HCT116 (cell line): ENCODE measurements at regions not wholly inside any gene's neighbourhood (a gene's known extent, or its start where the extent isn't known, plus 50 kb on each side); places are given as distances from the start of the nearest gene placed in this dataset.

Source experiments
- ATAC-seq: fragments of 200-7000 bp; cut with Tn5 transposase; 2 replicates; pipeline ENCODE4 v1.9.1; 2020; ENCODE audit warnings: mild to moderate bottlenecking, moderate library complexity
- BruUV-seq: library from RNA; stranded (reverse); fragments of 400-500 nt; replicated peaks from 2 replicates; lab custom pipeline; 2021; lab: Mats Ljungman, UMichigan
- CTCF ChIA-PET: fragments of 300-600 bp; sonication (Branson Sonifier 250); formaldehyde crosslinking; loops from one replicate; lab custom pipeline; 2021; ENCODE audit warnings: antibody characterized with exemption; lab: Charles Lee
- POLR2A ChIA-PET: fragments of 300-600, 350-600 bp; sonication (Branson Sonifier 250); formaldehyde crosslinking; loops from one replicate; lab custom pipeline; 2021; ENCODE audit warnings: antibody characterized with exemption; lab: Charles Lee
- RAD21 ChIA-PET, 2 experiments: fragments of 300-600 bp; sonication (Branson Sonifier 250); formaldehyde crosslinking; loops; one replicate each; lab custom pipeline; 2023; ENCODE audit warnings: low total read pairs in 2 of 2; ENCODE audit not compliant: uncharacterized antibody in 2 of 2, unreplicated experiment in 2 of 2, low non-redundant PET in 1 of 2; lab: Charles Lee
- DNase-seq: peaks from one replicate; pipeline ENCODE4 v3.0.0-alpha.2; 2010; ENCODE audit warnings: low read depth, low spot score
- H2AFZ ChIP-seq: fragments of 200-600 bp; shearing (Covaris generic), sonication (generic); 2 replicates; pipeline ENCODE4 v1.6.1; 2017; ENCODE audit warnings: low read depth, mixed run types, mixed read lengths, antibody characterized with exemption, low read length; ENCODE audit not compliant: poor library complexity, severe bottlenecking
- H3K27ac ChIP-seq: 2 replicates; pipeline ENCODE4 v1.5.1; 2012; ENCODE audit warnings: low read depth, low read length
- H3K27me3 ChIP-seq: fragments of 200-600 bp; sonication (generic); 2 replicates; pipeline ENCODE4 v1.6.1; 2016; ENCODE audit warnings: mixed run types, low read length, mixed read lengths; ENCODE audit not compliant: insufficient read depth
- H3K36me3 ChIP-seq, 2 experiments: fragments of 200-500 bp in 1 of 2; fragments of 200-600 bp in 1 of 2; sonication (Bioruptor generic) in 1 of 2; sonication (generic) in 1 of 2; 2 replicates each; pipeline versions ENCODE4 v1.5.1 to v1.6.1; 2014 to 2016; ENCODE audit warnings: low read length in 2 of 2, inconsistent platforms in 1 of 2, mixed read lengths in 1 of 2, mixed run types in 1 of 2; ENCODE audit not compliant: insufficient read depth in 2 of 2, control insufficient read depth in 1 of 2
- H3K4me1 ChIP-seq, 2 experiments: fragments of 200-600 bp in 1 of 2; sonication (generic) in 1 of 2; 2 replicates each; pipeline versions ENCODE4 v1.5.1 to v1.6.1; 2012 to 2017; ENCODE audit warnings: low read length in 2 of 2, inconsistent platforms in 1 of 2, mild to moderate bottlenecking in 1 of 2, mixed read lengths in 1 of 2, mixed run types in 1 of 2, moderate library complexity in 1 of 2; ENCODE audit not compliant: insufficient read depth in 2 of 2, control insufficient read depth in 1 of 2
- H3K4me2 ChIP-seq: fragments of 200-600 bp; sonication (generic); 2 replicates; pipeline ENCODE4 v1.6.1; 2017; ENCODE audit warnings: mixed run types, low read length, mixed read lengths
- H3K4me3 ChIP-seq, 2 experiments: fragments of 200-600 bp in 1 of 2; sonication (generic) in 1 of 2; replicated peaks in 1 of 2; 2 replicates each; pipeline ENCODE4 v1.5.1; 2011 to 2016; ENCODE audit warnings: low read length in 2 of 2, control low read depth in 1 of 2, low read depth in 1 of 2, mild to moderate bottlenecking in 1 of 2, mixed read lengths in 1 of 2, mixed run types in 1 of 2
- H3K79me2 ChIP-seq: fragments of 200-600 bp; sonication (generic); 2 replicates; pipeline ENCODE4 v1.6.1; 2017; ENCODE audit warnings: mild to moderate bottlenecking, mixed run types, low read length, moderate library complexity, mixed read lengths; ENCODE audit not compliant: insufficient read depth
- H3K9ac ChIP-seq: fragments of 200-600 bp; sonication (generic); 2 replicates; pipeline ENCODE4 v1.6.1; 2016; ENCODE audit warnings: low read length, mixed read lengths
- H3K9me2 ChIP-seq: fragments of 200-600 bp; sonication (generic), shearing (Covaris generic); 2 replicates; pipeline ENCODE4 v1.6.1; 2017; ENCODE audit warnings: mixed run types, mild to moderate bottlenecking, moderate library complexity; ENCODE audit not compliant: insufficient read depth
- H3K9me3 ChIP-seq, 2 experiments: fragments of 200-500 bp in 1 of 2; fragments of 200-600 bp in 1 of 2; sonication (Bioruptor generic) in 1 of 2; sonication (generic) in 1 of 2; 2 replicates each; pipeline ENCODE4 v1.6.1; 2014 to 2017; ENCODE audit warnings: low read length in 2 of 2, mixed read lengths in 2 of 2, inconsistent platforms in 1 of 2, low read depth in 1 of 2, mild to moderate bottlenecking in 1 of 2, mixed run types in 1 of 2, moderate library complexity in 1 of 2; ENCODE audit not compliant: control insufficient read depth in 1 of 2, insufficient read depth in 1 of 2
- H4K20me1 ChIP-seq: fragments of 200-600 bp; sonication (generic), shearing (Covaris generic); 2 replicates; pipeline ENCODE4 v1.6.1; 2017; ENCODE audit warnings: mixed run types, mild to moderate bottlenecking, moderate library complexity; ENCODE audit not compliant: insufficient read depth
- EGR1 ChIP-seq: IDR thresholded peaks from 2 replicates; pipeline ENCODE4 v1.6.1; 2012; ENCODE audit warnings: low read depth
- ELF1 ChIP-seq: IDR thresholded peaks from 2 replicates; pipeline ENCODE4 v1.6.1; 2012; ENCODE audit warnings: low read depth, borderline replicate concordance
- MAX ChIP-seq: IDR thresholded peaks from 2 replicates; pipeline ENCODE4 v1.6.1; 2012
- SP1 ChIP-seq: IDR thresholded peaks from 2 replicates; pipeline ENCODE4 v1.6.1; 2012; ENCODE audit warnings: low read depth
- TCF7L2 ChIP-seq: IDR thresholded peaks from 2 replicates; pipeline ENCODE4 v1.7.0; 2011; ENCODE audit warnings: borderline replicate concordance, inconsistent platforms; ENCODE audit not compliant: insufficient read depth, insufficient read length; ENCODE audit errors: extremely low read depth
- ZFX ChIP-seq: fragments of 450-650 bp; IDR thresholded peaks from 2 replicates; pipeline ENCODE4 v1.6.1; 2017
- intact Hi-C: fragments of 100-400 bp; cut with micrococcal nuclease; formaldehyde crosslinking; loops from 2 replicates; pipeline ENCODE4 v1.10.0; 2022
- TF ChIP-seq, protein P1 (sequence below): IDR thresholded peaks from 2 replicates; pipeline ENCODE4 v1.6.1; 2011; ENCODE audit warnings: mild to moderate bottlenecking, low read length, moderate library complexity; ENCODE audit not compliant: insufficient replicate concordance; ENCODE audit errors: extremely low read depth

DNA sequence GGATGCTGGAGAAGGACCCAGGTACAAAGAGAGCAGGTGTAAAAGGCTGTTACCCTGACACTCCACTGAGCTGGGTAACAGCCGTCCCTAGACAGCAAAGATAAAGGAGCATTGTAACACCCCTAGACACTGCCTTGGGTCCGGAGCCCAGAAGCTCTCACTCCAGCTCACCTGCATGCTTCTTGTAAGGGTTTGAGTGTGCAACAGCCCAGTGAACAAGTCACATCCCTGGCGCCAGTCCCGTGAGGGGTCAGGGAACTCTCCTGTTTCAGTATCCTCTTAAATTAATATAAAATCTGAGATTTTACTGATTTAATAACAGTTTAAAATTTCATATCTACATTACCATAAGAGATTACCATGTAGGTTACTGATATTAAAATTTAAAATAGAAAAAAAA, 124.8 kb upstream of the LMO3 start:
- DNase-seq (no peak), ATAC-seq (no peak)
- RAD21 ChIA-PET, result no interaction called here
- Histone ChIP-seq H2AFZ (no peak overlapping the region), H3K4me1 (no peaks in the 10 kb centered on the region), H3K27me3 (no peaks in the 10 kb centered on the region), H3K79me2 (no peaks in the 10 kb centered on the region), H3K27ac (no peak overlapping the region), H4K20me1 (no peaks in the 10 kb centered on the region; the same call in 1 of the 2 replicates), H3K36me3 (no peaks in the 10 kb centered on the region), H3K9me2 (no peaks in the 10 kb centered on the region), H3K4me2 (no peak overlapping the region), H3K9me3 (no peaks in the 10 kb centered on the region), H3K4me3 (no peak overlapping the region), H3K9ac (no peak overlapping the region)
- CTCF ChIA-PET, result no interaction called here
- TF ChIP-seq ZFX, result no peak
- no TSS peak for BruUV-seq
- intact Hi-C loops, result no loop called here
- POLR2A ChIA-PET, result no interaction called here

DNA sequence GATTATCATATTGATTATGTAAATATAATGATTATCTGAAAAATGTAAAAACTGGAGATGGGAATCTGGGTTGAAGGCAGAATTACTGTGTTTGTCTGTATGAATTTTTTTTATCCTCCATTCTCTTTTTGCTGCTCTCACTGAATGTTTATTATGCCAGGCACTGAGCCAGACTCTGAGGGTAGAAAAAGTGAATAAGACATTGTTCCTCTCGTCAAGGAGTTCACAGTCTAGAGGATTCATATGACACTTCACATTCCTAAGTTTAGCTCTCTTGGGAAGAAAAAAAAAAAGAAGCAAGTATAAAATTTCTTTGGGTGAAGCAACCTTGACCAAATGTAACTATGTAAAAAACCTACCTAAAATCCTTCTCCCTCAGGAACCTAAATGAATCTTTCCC, 120.9 kb upstream of the LMO3 start:
- ChIA-PET CTCF (no interaction called here), POLR2A (interaction anchor here (0.6 kb wide), 1 partner anchor 520 kb away, joined by 4 read pairs; no protein-coding TSS in a partner anchor), RAD21 (interaction anchor here in 1 of 2 experiments (0.6 kb wide), 1 partner anchor 173 kb away, joined by 4 read pairs; no protein-coding TSS in a partner anchor)
- Histone ChIP-seq H3K79me2 (no peaks in the 10 kb centered on the region), H3K4me2 (no peak overlapping the region), H3K9me3 (no peaks in the 10 kb centered on the region), H3K36me3 (no peaks in the 10 kb centered on the region), H3K9ac (no peak overlapping the region), H3K4me3 (no peak overlapping the region), H3K27ac (no peak overlapping the region), H3K27me3 (no peaks in the 10 kb centered on the region), H4K20me1 (no peaks in the 10 kb centered on the region; the same call in 1 of the 2 replicates), H3K9me2 (no peaks in the 10 kb centered on the region), H3K4me1 (no peaks in the 10 kb centered on the region), H2AFZ (no peak overlapping the region)
- ATAC-seq (no peak), DNase-seq (no peak)
- TF ChIP-seq ELF1, result no peak
- TF ChIP-seq SP1, result no peak
- TF ChIP-seq EGR1, result no peak
- no peak for TF ChIP-seq TCF7L2
- TF ChIP-seq MAX, result no peak
- TF ChIP-seq, protein P1, sequence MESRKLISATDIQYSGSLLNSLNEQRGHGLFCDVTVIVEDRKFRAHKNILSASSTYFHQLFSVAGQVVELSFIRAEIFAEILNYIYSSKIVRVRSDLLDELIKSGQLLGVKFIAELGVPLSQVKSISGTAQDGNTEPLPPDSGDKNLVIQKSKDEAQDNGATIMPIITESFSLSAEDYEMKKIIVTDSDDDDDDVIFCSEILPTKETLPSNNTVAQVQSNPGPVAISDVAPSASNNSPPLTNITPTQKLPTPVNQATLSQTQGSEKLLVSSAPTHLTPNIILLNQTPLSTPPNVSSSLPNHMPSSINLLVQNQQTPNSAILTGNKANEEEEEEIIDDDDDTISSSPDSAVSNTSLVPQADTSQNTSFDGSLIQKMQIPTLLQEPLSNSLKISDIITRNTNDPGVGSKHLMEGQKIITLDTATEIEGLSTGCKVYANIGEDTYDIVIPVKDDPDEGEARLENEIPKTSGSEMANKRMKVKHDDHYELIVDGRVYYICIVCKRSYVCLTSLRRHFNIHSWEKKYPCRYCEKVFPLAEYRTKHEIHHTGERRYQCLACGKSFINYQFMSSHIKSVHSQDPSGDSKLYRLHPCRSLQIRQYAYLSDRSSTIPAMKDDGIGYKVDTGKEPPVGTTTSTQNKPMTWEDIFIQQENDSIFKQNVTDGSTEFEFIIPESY, result no peak
- intact Hi-C loops, result no loop called here
- no TSS peak for BruUV-seq
